Pancreas (tissue), 10 donors: ENCODE measurements at regions not wholly inside any gene's neighbourhood (a gene's known extent, or its start where the extent isn't known, plus 50 kb on each side); places are given as distances from the start of the nearest gene placed in this dataset.

ENCODE experiments used
- ATAC-seq, 4 donors: fragments of 200-7000 bp; cut with Tn5 transposase; one replicate each; pipeline versions ENCODE4 v1.8.0 to v1.9.1; 2020; ENCODE audit warnings: mild to moderate bottlenecking in 4 of 4, moderate library complexity in 4 of 4
- DNase-seq, 6 donors: peaks; one replicate each; pipeline ENCODE4 v3.0.0-alpha.2; 2020
- FAIRE-seq: peaks from 2 replicates; lab custom pipeline; 2012; peaks lifted over from hg19 to GRCh38; lab: Jason Lieb, UNC
- H3K27ac ChIP-seq, 4 donors: fragments of 200-600 bp; sonication (generic); 1 replicate in 3 of 4; 2 replicates in 1 of 4; pipeline versions ENCODE4 v1.5.0 to v1.8.0; 2020
- H3K27me3 ChIP-seq, 4 donors: fragments of 200-600 bp; one replicate each; pipeline ENCODE4 v1.8.0; 2021
- H3K36me3 ChIP-seq, 3 donors: fragments of 200-600 bp; sonication (generic) in 1 of 3; one replicate each; pipeline versions ENCODE4 v1.5.0 to v1.8.0; 2020 to 2021
- H3K4me1 ChIP-seq, 3 donors: fragments of 200-600 bp; one replicate each; pipeline ENCODE4 v1.8.0; 2021
- H3K4me3 ChIP-seq, 4 donors: fragments of 200-600 bp; sonication (generic) in 2 of 4; one replicate each; pipeline versions ENCODE4 v1.5.0 to v1.8.0; 2020 to 2021
- H3K9me3 ChIP-seq, 4 donors: fragments of 200-600 bp; one replicate each; pipeline ENCODE4 v1.8.0; 2021
- WGBS, 2 donors: extraction: QIAGEN DNeasy Blood & Tissue Kit; methylation state at CpG; one replicate each; pipeline ENCODE4 v1.1.7; 2013; 5-methylcytosine and 5-hydroxymethylcytosine counted together
- intact Hi-C, 3 donors: fragments of 100-400 bp; cut with DNase I; formaldehyde crosslinking; loops; one replicate each; pipeline versions ENCODE4 v1.11.1 to v1.14.2; 2022
- TF ChIP-seq, protein P1 (sequence below), 4 donors: fragments of 200-600 bp; sonication (generic) in 3 of 4; IDR thresholded peaks; one replicate each; pipeline versions ENCODE4 v1.5.0 to v1.8.0; 2021; ENCODE audit warnings: antibody characterized with exemption in 4 of 4
- donor health status: healthy with polysubstance abuse.
- donor health status: DM: no; HTN: no; CAD: no; lungs with moderate emphysema.
- donor health status: DM: no; HTN: no; CAD: no.
- donor health status: control.
- donor health status: control.
- donor health status: Bipolar disorder and iron deficiency.
- donor health status: DM: yes; HTN: yes; CAD: no.
- donor health status: DM: no; HTN: no; CAD: no.
- donor health status: DM: no; HTN: no; CAD: no.
- donor health status: DM: yes; HTN: yes; CAD: no.

DNA sequence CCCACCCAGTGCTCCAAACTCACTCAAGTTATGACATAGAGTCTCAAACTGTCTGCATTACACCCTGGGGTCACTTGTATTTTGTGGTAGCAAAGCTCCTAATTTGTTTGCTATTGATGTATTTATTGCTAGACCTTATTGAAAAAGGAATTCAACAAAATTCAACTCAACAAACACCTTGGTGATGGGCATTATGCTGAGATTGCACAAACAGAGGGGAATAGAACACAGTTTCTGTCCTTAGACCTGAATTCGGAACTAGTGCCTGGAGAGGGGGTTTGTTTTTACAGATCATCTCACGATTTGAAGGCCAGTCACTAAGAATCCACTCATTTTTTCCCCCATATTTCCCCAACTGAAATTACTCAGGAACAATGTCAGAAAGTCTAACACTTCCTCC is 53.5 kb upstream of the MAPK4 start:
- DNase-seq: no peak
- no peak for ATAC-seq
- H3K4me3 ChIP-seq: no peak overlapping the region
- no peaks in the 10 kb centered on the region for H3K4me1 ChIP-seq
- no peak overlapping the region for H3K27ac ChIP-seq
- no peaks in the 10 kb centered on the region for H3K9me3 ChIP-seq
- 48 to 54% methylated on average over 2 of the region's 2 CpGs for whole genome bisulfite sequencing, 2 donors
- FAIRE-seq: no peak
- TF ChIP-seq, protein P1, sequence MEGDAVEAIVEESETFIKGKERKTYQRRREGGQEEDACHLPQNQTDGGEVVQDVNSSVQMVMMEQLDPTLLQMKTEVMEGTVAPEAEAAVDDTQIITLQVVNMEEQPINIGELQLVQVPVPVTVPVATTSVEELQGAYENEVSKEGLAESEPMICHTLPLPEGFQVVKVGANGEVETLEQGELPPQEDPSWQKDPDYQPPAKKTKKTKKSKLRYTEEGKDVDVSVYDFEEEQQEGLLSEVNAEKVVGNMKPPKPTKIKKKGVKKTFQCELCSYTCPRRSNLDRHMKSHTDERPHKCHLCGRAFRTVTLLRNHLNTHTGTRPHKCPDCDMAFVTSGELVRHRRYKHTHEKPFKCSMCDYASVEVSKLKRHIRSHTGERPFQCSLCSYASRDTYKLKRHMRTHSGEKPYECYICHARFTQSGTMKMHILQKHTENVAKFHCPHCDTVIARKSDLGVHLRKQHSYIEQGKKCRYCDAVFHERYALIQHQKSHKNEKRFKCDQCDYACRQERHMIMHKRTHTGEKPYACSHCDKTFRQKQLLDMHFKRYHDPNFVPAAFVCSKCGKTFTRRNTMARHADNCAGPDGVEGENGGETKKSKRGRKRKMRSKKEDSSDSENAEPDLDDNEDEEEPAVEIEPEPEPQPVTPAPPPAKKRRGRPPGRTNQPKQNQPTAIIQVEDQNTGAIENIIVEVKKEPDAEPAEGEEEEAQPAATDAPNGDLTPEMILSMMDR (IDR thresholded peaks at IDR 0.05): no peak
- no peaks in the 10 kb centered on the region for H3K36me3 ChIP-seq
- no peaks in the 10 kb centered on the region for H3K27me3 ChIP-seq
- intact Hi-C loops: no loop called here

DNA sequence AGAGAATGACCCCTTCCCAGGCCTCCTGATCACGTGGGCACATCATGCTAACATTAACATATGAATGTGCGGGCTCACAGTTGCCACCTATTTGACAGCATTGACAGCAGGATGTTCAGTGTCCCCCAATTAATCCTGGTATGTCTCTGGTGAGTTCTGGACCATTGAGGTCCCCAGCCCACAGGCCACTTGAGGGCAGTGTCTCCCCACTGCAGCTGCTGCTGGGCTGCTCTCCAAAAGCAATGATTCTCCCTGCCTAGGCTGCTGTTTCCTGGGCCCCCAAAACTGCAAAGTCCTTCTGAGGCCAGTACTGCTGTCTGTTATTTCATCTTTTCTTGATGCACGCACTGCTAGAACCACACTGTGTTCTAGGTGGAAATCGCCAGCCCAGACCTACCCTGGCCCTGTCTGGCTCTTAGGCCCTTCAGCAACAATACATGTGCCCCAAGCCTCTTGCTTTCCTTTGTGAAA is 52.7 kb upstream of the MAPK4 start:
- H3K4me3 ChIP-seq: no peak overlapping the region
- ATAC-seq: peak; percentile 70 to 93 (median 92)
- H3K4me1 ChIP-seq: no peaks in the 10 kb centered on the region
- H3K36me3 ChIP-seq: no peaks in the 10 kb centered on the region
- WGBS, 2 donors: 38 to 43% methylated on average over 4 of the region's 4 CpGs
- H3K27me3 ChIP-seq: no peaks in the 10 kb centered on the region
- peak in 5 of 6 donors; percentile 22 to 70 (median 43) for DNase-seq
- H3K27ac ChIP-seq: no peak overlapping the region
- intact Hi-C loops: no loop called here
- TF ChIP-seq, protein P1 (IDR thresholded peaks at IDR 0.05): peak; percentile 22 to 54 (median 42)
- no peaks in the 10 kb centered on the region for H3K9me3 ChIP-seq
- FAIRE-seq: no peak

DNA sequence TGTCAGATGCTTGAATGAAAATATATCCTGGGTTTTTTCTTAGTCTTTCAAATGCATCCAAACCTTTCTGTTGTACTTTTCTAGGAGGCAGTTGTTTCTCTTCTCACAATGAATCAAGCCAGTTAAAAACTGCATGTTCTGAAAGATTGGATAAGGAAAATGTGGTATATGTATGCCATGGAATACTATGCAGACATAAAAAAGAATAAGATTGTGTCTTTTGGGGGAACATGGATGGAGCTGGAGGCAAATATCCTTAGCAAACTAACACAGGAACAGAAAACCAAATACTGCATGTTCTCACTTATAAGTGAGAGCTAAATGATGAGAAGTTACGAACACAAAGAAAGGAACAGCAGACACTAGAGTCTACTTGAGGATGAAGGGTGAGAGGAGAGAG is 51.7 kb upstream of the MAPK4 start:
- Histone ChIP-seq H3K27ac (no peak overlapping the region), H3K9me3 (no peaks in the 10 kb centered on the region), H3K36me3 (no peaks in the 10 kb centered on the region), H3K4me3 (no peak overlapping the region), H3K4me1 (no peaks in the 10 kb centered on the region), H3K27me3 (no peaks in the 10 kb centered on the region)
- no peak for DNase-seq
- 94 to 98% methylated on average over 1 of the region's 1 CpG for WGBS, 2 donors
- FAIRE-seq: no peak
- TF ChIP-seq, protein P1 (IDR thresholded peaks at IDR 0.05): no peak
- intact Hi-C loops: no loop called here
- ATAC-seq: no peak

GRCh38 chr18:50509012-50509411 is 50.9 kb upstream of the MAPK4 start:
- no peaks in the 10 kb centered on the region for H3K27me3 ChIP-seq
- no peak for FAIRE-seq

More at GRCh38 chr18:50509012-50509411, 50.9 kb upstream of the MAPK4 start:
- no peak overlapping the region for H3K4me3 ChIP-seq
- H3K4me1 ChIP-seq: no peaks in the 10 kb centered on the region
- 59 to 71% methylated on average over 4 of the region's 4 CpGs for WGBS, 2 donors
- no peaks in the 10 kb centered on the region for H3K36me3 ChIP-seq
- no peak for DNase-seq
- no peak for ATAC-seq
- H3K27ac ChIP-seq: no peak overlapping the region
- TF ChIP-seq, protein P1 (IDR thresholded peaks at IDR 0.05): no peak
- H3K9me3 ChIP-seq: no peaks in the 10 kb centered on the region
- intact Hi-C loops: no loop called here
